Prostate gland (tissue), 2 donors: ENCODE measurements at regions not wholly inside any gene's neighbourhood (a gene's known extent, or its start where the extent isn't known, plus 50 kb on each side); places are given as distances from the start of the nearest gene placed in this dataset.

ENCODE experiments used
- CTCF ChIP-seq, 4 experiments: fragments of 200-600 bp in 2 of 4; fragments of 450-650 bp in 2 of 4; sonication (generic) in 2 of 4; IDR thresholded peaks; 1 replicate in 3 of 4; 2 replicates in 1 of 4; pipeline ENCODE4 v1.5.1; 2016 to 2019; ENCODE audit warnings: antibody characterized with exemption in 4 of 4, mild to moderate bottlenecking in 2 of 4, moderate library complexity in 2 of 4
- POLR2A ChIP-seq: fragments of 450-650 bp; IDR thresholded peaks from one replicate; pipeline ENCODE4 v1.6.1; 2016; ENCODE audit warnings: antibody characterized with exemption, mild to moderate bottlenecking
- POLR2AphosphoS5 ChIP-seq: sonication (generic); formaldehyde crosslinking; IDR thresholded peaks from one replicate; pipeline ENCODE4 v1.6.1; 2017; ENCODE audit warnings: antibody characterized with exemption

- TF ChIP-seq CTCF (IDR thresholded peaks at IDR 0.05): no peak
- no peak for TF ChIP-seq POLR2A
- no peak for TF ChIP-seq POLR2AphosphoS5
Measured at GRCh38 chr11:96827164-96827563, 437.4 kb downstream of the JRKL start.
